HCT116 (cell line): ENCODE measurements at regions not wholly inside any gene's neighbourhood (a gene's known extent, or its start where the extent isn't known, plus 50 kb on each side); places are given as distances from the start of the nearest gene placed in this dataset.

Experiments used
- ATAC-seq: fragments of 200-7000 bp; cut with Tn5 transposase; 2 replicates; pipeline ENCODE4 v1.9.1; 2020; ENCODE audit warnings: mild to moderate bottlenecking, moderate library complexity
- BruUV-seq: library from RNA; stranded (reverse); fragments of 400-500 nt; replicated peaks from 2 replicates; lab custom pipeline; 2021; lab: Mats Ljungman, UMichigan
- CTCF ChIA-PET: fragments of 300-600 bp; sonication (Branson Sonifier 250); formaldehyde crosslinking; loops from one replicate; lab custom pipeline; 2021; ENCODE audit warnings: antibody characterized with exemption; lab: Charles Lee
- POLR2A ChIA-PET: fragments of 300-600, 350-600 bp; sonication (Branson Sonifier 250); formaldehyde crosslinking; loops from one replicate; lab custom pipeline; 2021; ENCODE audit warnings: antibody characterized with exemption; lab: Charles Lee
- RAD21 ChIA-PET, 2 experiments: fragments of 300-600 bp; sonication (Branson Sonifier 250); formaldehyde crosslinking; loops; one replicate each; lab custom pipeline; 2023; ENCODE audit warnings: low total read pairs in 2 of 2; ENCODE audit not compliant: uncharacterized antibody in 2 of 2, unreplicated experiment in 2 of 2, low non-redundant PET in 1 of 2; lab: Charles Lee
- DNase-seq: peaks from one replicate; pipeline ENCODE4 v3.0.0-alpha.2; 2010; ENCODE audit warnings: low read depth, low spot score
- H2AFZ ChIP-seq: fragments of 200-600 bp; shearing (Covaris generic), sonication (generic); 2 replicates; pipeline ENCODE4 v1.6.1; 2017; ENCODE audit warnings: low read depth, mixed run types, mixed read lengths, antibody characterized with exemption, low read length; ENCODE audit not compliant: poor library complexity, severe bottlenecking
- H3K27ac ChIP-seq: 2 replicates; pipeline ENCODE4 v1.5.1; 2012; ENCODE audit warnings: low read depth, low read length
- H3K27me3 ChIP-seq: fragments of 200-600 bp; sonication (generic); 2 replicates; pipeline ENCODE4 v1.6.1; 2016; ENCODE audit warnings: mixed run types, low read length, mixed read lengths; ENCODE audit not compliant: insufficient read depth
- H3K36me3 ChIP-seq, 2 experiments: fragments of 200-500 bp in 1 of 2; fragments of 200-600 bp in 1 of 2; sonication (Bioruptor generic) in 1 of 2; sonication (generic) in 1 of 2; 2 replicates each; pipeline versions ENCODE4 v1.5.1 to v1.6.1; 2014 to 2016; ENCODE audit warnings: low read length in 2 of 2, inconsistent platforms in 1 of 2, mixed read lengths in 1 of 2, mixed run types in 1 of 2; ENCODE audit not compliant: insufficient read depth in 2 of 2, control insufficient read depth in 1 of 2
- H3K4me1 ChIP-seq, 2 experiments: fragments of 200-600 bp in 1 of 2; sonication (generic) in 1 of 2; 2 replicates each; pipeline versions ENCODE4 v1.5.1 to v1.6.1; 2012 to 2017; ENCODE audit warnings: low read length in 2 of 2, inconsistent platforms in 1 of 2, mild to moderate bottlenecking in 1 of 2, mixed read lengths in 1 of 2, mixed run types in 1 of 2, moderate library complexity in 1 of 2; ENCODE audit not compliant: insufficient read depth in 2 of 2, control insufficient read depth in 1 of 2
- H3K4me2 ChIP-seq: fragments of 200-600 bp; sonication (generic); 2 replicates; pipeline ENCODE4 v1.6.1; 2017; ENCODE audit warnings: mixed run types, low read length, mixed read lengths
- H3K4me3 ChIP-seq, 2 experiments: fragments of 200-600 bp in 1 of 2; sonication (generic) in 1 of 2; replicated peaks in 1 of 2; 2 replicates each; pipeline ENCODE4 v1.5.1; 2011 to 2016; ENCODE audit warnings: low read length in 2 of 2, control low read depth in 1 of 2, low read depth in 1 of 2, mild to moderate bottlenecking in 1 of 2, mixed read lengths in 1 of 2, mixed run types in 1 of 2
- H3K79me2 ChIP-seq: fragments of 200-600 bp; sonication (generic); 2 replicates; pipeline ENCODE4 v1.6.1; 2017; ENCODE audit warnings: mild to moderate bottlenecking, mixed run types, low read length, moderate library complexity, mixed read lengths; ENCODE audit not compliant: insufficient read depth
- H3K9ac ChIP-seq: fragments of 200-600 bp; sonication (generic); 2 replicates; pipeline ENCODE4 v1.6.1; 2016; ENCODE audit warnings: low read length, mixed read lengths
- H3K9me2 ChIP-seq: fragments of 200-600 bp; sonication (generic), shearing (Covaris generic); 2 replicates; pipeline ENCODE4 v1.6.1; 2017; ENCODE audit warnings: mixed run types, mild to moderate bottlenecking, moderate library complexity; ENCODE audit not compliant: insufficient read depth
- H3K9me3 ChIP-seq, 2 experiments: fragments of 200-500 bp in 1 of 2; fragments of 200-600 bp in 1 of 2; sonication (Bioruptor generic) in 1 of 2; sonication (generic) in 1 of 2; 2 replicates each; pipeline ENCODE4 v1.6.1; 2014 to 2017; ENCODE audit warnings: low read length in 2 of 2, mixed read lengths in 2 of 2, inconsistent platforms in 1 of 2, low read depth in 1 of 2, mild to moderate bottlenecking in 1 of 2, mixed run types in 1 of 2, moderate library complexity in 1 of 2; ENCODE audit not compliant: control insufficient read depth in 1 of 2, insufficient read depth in 1 of 2
- H4K20me1 ChIP-seq: fragments of 200-600 bp; sonication (generic), shearing (Covaris generic); 2 replicates; pipeline ENCODE4 v1.6.1; 2017; ENCODE audit warnings: mixed run types, mild to moderate bottlenecking, moderate library complexity; ENCODE audit not compliant: insufficient read depth
- CBX3 ChIP-seq: IDR thresholded peaks from 2 replicates; pipeline ENCODE4 v1.6.1; 2012; ENCODE audit warnings: low read depth
- CEBPB ChIP-seq: IDR thresholded peaks from 2 replicates; pipeline ENCODE4 v1.6.1; 2012; ENCODE audit warnings: low read depth
- EGR1 ChIP-seq: IDR thresholded peaks from 2 replicates; pipeline ENCODE4 v1.6.1; 2012; ENCODE audit warnings: low read depth
- EZH2 ChIP-seq: fragments of 200-600 bp; sonication (generic); IDR thresholded peaks from 2 replicates; pipeline ENCODE4 v1.6.1; 2017; ENCODE audit warnings: antibody characterized with exemption, mixed run types
- EZH2phosphoT487 ChIP-seq: fragments of 200-600 bp; IDR thresholded peaks from 2 replicates; pipeline ENCODE4 v1.6.1; 2018; ENCODE audit warnings: antibody characterized with exemption, borderline replicate concordance
- FOSL1 ChIP-seq: IDR thresholded peaks from 2 replicates; pipeline ENCODE4 v1.6.1; 2012; ENCODE audit warnings: low read depth
- POLR2AphosphoS5 ChIP-seq: IDR thresholded peaks from 2 replicates; pipeline ENCODE4 v1.6.1; 2011; ENCODE audit warnings: mild to moderate bottlenecking, low read depth, low read length, moderate library complexity
- RAD21 ChIP-seq: IDR thresholded peaks from 2 replicates; pipeline ENCODE4 v1.6.1; 2012; ENCODE audit warnings: low read depth, mild to moderate bottlenecking
- YY1 ChIP-seq: IDR thresholded peaks from 2 replicates; pipeline ENCODE4 v1.6.1; 2011; ENCODE audit warnings: low read length, low read depth, moderate library complexity, mild to moderate bottlenecking; ENCODE audit not compliant: insufficient replicate concordance; ENCODE audit errors: extremely low read depth
- ZFX ChIP-seq: fragments of 450-650 bp; IDR thresholded peaks from 2 replicates; pipeline ENCODE4 v1.6.1; 2017
- ZNF274 ChIP-seq: fragments of 200-500 bp; sonication (Bioruptor generic); IDR thresholded peaks from 2 replicates; pipeline ENCODE4 v1.6.1; 2014; ENCODE audit warnings: mild to moderate bottlenecking, low read depth, low read length, inconsistent platforms
- intact Hi-C: fragments of 100-400 bp; cut with micrococcal nuclease; formaldehyde crosslinking; loops from 2 replicates; pipeline ENCODE4 v1.10.0; 2022
- TF ChIP-seq, protein P1 (sequence below): IDR thresholded peaks from 2 replicates; pipeline ENCODE4 v1.6.1; 2011; ENCODE audit warnings: mild to moderate bottlenecking, low read length, moderate library complexity; ENCODE audit not compliant: insufficient replicate concordance; ENCODE audit errors: extremely low read depth
- TF ChIP-seq, protein P2 (sequence below): IDR thresholded peaks from 2 replicates; pipeline ENCODE4 v1.6.1; 2012
- TF ChIP-seq, protein P3 (sequence below): IDR thresholded peaks from 2 replicates; pipeline ENCODE4 v1.6.1; 2012; ENCODE audit warnings: low read depth

DNA sequence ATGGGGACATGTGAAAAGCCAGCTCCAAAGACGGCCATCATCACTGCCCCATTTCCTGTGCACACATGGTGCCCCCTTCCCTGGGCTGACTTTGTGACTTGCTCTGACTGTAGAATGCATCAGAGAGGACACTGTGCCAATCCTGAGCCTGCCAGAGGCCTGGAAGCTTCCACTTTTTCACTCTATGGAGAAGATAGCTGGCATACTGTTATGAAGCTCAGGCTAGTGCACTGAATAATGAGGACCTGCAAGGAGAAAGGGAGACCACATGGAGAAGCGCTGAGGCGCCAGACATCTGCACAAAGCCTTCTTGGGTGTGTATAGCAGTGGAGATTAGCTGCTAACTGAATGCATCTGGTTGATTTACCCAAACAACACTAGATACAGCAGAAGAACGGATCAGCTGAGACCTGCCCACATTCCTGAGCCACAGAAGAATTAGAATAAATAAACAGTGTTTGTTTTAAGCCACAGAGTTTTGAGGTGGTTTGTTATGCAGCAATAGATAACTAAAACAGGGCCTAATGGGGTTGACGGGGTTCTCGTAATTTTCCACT is 58.9 kb upstream of the C10orf90 start:
- Histone ChIP-seq H2AFZ (no peak overlapping the region), H3K9me2 (no peaks in the 10 kb centered on the region), H3K36me3 (no peaks in the 10 kb centered on the region), H3K4me1 (no peaks in the 10 kb centered on the region), H3K9ac (no peak overlapping the region), H3K79me2 (no peaks in the 10 kb centered on the region), H4K20me1 (no peaks in the 10 kb centered on the region), H3K9me3 (no peaks in the 10 kb centered on the region), H3K27ac (no peak overlapping the region), H3K4me2 (no peak overlapping the region), H3K4me3 (no peak overlapping the region), H3K27me3 (peaks cover 50% of the 10 kb centered on the region)
- ChIA-PET RAD21 (no interaction called here), POLR2A (no interaction called here), CTCF (interaction anchor here (2.0 kb wide), 1 partner anchor 19 kb away, joined by 5 read pairs; no protein-coding TSS in a partner anchor)
- DNase-seq (no peak), ATAC-seq (no peak)
- intact Hi-C loops = no loop called here
- no TSS peak for BruUV-seq
- TF ChIP-seq YY1 = no peak
- TF ChIP-seq EGR1 = no peak
- no peak for TF ChIP-seq FOSL1
- TF ChIP-seq POLR2AphosphoS5 = no peak
- TF ChIP-seq ZFX = no peak
- TF ChIP-seq EZH2 = no peak
- TF ChIP-seq, protein P1, sequence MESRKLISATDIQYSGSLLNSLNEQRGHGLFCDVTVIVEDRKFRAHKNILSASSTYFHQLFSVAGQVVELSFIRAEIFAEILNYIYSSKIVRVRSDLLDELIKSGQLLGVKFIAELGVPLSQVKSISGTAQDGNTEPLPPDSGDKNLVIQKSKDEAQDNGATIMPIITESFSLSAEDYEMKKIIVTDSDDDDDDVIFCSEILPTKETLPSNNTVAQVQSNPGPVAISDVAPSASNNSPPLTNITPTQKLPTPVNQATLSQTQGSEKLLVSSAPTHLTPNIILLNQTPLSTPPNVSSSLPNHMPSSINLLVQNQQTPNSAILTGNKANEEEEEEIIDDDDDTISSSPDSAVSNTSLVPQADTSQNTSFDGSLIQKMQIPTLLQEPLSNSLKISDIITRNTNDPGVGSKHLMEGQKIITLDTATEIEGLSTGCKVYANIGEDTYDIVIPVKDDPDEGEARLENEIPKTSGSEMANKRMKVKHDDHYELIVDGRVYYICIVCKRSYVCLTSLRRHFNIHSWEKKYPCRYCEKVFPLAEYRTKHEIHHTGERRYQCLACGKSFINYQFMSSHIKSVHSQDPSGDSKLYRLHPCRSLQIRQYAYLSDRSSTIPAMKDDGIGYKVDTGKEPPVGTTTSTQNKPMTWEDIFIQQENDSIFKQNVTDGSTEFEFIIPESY = no peak
- TF ChIP-seq CEBPB = no peak
- TF ChIP-seq ZNF274 = no peak
- no peak for TF ChIP-seq CBX3
- no peak for TF ChIP-seq RAD21
- TF ChIP-seq, protein P2, sequence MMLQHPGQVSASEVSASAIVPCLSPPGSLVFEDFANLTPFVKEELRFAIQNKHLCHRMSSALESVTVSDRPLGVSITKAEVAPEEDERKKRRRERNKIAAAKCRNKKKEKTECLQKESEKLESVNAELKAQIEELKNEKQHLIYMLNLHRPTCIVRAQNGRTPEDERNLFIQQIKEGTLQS = no peak
- no peak for TF ChIP-seq EZH2phosphoT487
- TF ChIP-seq, protein P3, sequence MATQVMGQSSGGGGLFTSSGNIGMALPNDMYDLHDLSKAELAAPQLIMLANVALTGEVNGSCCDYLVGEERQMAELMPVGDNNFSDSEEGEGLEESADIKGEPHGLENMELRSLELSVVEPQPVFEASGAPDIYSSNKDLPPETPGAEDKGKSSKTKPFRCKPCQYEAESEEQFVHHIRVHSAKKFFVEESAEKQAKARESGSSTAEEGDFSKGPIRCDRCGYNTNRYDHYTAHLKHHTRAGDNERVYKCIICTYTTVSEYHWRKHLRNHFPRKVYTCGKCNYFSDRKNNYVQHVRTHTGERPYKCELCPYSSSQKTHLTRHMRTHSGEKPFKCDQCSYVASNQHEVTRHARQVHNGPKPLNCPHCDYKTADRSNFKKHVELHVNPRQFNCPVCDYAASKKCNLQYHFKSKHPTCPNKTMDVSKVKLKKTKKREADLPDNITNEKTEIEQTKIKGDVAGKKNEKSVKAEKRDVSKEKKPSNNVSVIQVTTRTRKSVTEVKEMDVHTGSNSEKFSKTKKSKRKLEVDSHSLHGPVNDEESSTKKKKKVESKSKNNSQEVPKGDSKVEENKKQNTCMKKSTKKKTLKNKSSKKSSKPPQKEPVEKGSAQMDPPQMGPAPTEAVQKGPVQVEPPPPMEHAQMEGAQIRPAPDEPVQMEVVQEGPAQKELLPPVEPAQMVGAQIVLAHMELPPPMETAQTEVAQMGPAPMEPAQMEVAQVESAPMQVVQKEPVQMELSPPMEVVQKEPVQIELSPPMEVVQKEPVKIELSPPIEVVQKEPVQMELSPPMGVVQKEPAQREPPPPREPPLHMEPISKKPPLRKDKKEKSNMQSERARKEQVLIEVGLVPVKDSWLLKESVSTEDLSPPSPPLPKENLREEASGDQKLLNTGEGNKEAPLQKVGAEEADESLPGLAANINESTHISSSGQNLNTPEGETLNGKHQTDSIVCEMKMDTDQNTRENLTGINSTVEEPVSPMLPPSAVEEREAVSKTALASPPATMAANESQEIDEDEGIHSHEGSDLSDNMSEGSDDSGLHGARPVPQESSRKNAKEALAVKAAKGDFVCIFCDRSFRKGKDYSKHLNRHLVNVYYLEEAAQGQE = no peak
